VCaP (cell line): ENCODE measurements at regions not wholly inside any gene's neighbourhood (a gene's known extent, or its start where the extent isn't known, plus 50 kb on each side); places are given as distances from the start of the nearest gene placed in this dataset.

Experiments
- H3K27ac ChIP-seq: fragments of 450-650 bp; 2 replicates; pipeline ENCODE4 v1.5.1; 2017
- TF ChIP-seq, protein P1 (sequence below): fragments of 450-650 bp; conservative IDR thresholded peaks from 2 replicates; pipeline ENCODE4 v1.5.1; 2017; ENCODE audit warnings: mild to moderate bottlenecking, moderate library complexity

DNA sequence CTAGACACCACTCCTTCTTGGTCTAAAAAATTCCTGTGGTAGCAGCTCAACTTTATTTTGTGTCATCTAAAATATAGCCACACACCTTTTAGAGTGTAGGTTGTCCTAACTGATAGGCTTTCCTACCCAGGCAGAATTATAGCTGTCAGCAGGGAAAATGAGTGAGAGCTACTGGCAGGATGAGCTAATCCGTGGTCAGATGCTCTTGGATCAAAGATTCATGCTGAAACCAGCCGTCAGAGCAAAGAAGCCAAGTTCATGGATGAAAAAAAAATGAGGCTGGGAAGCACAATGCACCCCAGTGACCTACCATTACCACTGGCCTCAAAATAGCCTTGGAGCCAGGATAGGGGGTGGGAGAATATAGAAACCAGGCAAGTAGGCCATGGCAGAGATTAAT is 113.1 kb upstream of the BLID start:
- TF ChIP-seq, protein P1, sequence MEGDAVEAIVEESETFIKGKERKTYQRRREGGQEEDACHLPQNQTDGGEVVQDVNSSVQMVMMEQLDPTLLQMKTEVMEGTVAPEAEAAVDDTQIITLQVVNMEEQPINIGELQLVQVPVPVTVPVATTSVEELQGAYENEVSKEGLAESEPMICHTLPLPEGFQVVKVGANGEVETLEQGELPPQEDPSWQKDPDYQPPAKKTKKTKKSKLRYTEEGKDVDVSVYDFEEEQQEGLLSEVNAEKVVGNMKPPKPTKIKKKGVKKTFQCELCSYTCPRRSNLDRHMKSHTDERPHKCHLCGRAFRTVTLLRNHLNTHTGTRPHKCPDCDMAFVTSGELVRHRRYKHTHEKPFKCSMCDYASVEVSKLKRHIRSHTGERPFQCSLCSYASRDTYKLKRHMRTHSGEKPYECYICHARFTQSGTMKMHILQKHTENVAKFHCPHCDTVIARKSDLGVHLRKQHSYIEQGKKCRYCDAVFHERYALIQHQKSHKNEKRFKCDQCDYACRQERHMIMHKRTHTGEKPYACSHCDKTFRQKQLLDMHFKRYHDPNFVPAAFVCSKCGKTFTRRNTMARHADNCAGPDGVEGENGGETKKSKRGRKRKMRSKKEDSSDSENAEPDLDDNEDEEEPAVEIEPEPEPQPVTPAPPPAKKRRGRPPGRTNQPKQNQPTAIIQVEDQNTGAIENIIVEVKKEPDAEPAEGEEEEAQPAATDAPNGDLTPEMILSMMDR = no peak

DNA sequence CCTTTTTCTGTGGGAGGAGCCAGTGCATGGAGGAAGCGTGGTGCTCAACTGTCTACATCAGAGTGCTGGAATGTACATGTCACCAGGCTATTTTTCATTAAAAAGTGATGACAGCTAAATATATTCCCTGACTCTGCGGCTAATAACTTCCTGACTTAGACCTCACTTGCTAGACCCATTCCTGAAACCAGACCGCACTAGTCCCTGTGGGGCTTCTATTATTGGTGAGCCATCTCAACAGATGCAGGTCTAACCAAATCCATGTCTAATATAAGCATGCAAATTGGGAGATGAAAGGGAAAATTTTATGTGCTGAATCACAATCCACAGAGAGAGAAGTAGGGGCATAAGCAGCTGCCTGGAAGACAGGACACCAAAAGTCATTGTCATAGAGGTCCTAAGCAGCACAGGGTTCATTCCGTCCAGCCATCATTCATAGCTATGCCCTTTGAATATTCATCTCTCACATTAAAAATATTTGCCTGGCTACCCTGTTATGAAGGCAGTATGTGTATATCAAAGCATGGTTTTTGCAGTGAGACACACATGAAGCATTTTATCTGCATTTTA is 110.9 kb upstream of the BLID start:
- no peak overlapping the region for H3K27ac ChIP-seq
- TF ChIP-seq, protein P1 = no peak

More for the DNA sequence above, 113.1 kb upstream of the BLID start:
- no peak overlapping the region for H3K27ac ChIP-seq

DNA sequence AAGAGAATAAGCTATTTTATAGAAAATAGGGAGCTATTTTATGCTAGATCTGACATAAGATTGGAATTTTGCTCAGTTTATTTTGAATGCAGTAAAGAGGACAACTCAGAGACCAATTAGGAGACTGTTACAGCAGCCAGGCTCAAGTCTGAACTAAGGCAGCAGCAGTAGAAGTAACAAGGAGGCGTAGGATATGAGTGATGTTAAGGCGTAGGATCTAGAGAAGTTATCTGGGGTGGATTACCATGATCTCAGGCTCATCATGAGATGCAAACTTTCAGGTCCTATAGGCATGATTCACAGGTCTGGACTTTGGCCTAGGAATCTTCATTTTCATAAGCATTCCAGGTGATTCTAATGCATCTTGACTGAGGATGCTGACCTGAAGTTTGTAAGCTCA is 108.9 kb upstream of the BLID start:
- H3K27ac ChIP-seq = no peak overlapping the region
- TF ChIP-seq, protein P1 = no peak

DNA sequence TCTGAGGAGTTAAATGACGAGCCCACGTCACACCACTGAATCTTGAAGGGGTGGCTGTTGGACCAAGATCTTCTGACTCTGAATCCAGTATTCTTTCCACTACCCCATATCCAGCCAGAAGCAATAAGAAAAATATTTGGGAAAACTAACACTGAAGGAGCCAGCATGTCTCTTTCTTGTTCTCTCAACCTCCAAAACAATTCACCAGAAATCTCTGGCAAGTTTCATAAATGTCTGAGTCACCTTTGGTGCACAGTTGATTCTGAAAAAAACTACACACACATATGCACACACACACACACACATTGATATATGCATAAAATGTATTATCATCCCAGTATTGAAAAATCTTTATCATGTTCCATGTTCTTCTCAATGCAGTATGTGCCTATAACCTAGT is 104.3 kb upstream of the BLID start:
- TF ChIP-seq, protein P1 = no peak
- H3K27ac ChIP-seq = no peak overlapping the region

DNA sequence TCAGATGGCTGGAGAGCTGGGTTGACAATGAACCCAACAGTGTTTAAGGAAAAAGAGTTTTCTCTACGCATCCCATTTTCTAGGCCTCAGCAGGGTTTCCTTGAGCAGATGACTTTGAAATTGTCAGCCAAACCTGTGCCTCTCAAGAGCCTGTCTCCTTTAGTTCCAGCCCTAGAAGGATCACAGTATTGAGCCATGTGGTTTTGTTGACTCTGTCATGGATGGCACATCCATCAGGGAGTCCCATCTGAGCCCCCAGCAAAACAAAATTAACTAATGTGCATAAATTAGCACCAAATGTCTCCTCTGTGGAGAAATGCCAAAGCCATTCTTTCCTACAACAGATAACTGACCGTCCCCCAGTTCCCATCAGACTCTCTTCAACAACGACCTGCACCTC is 103.8 kb upstream of the BLID start:
- TF ChIP-seq, protein P1 = no peak
- H3K27ac ChIP-seq = no peak overlapping the region

DNA sequence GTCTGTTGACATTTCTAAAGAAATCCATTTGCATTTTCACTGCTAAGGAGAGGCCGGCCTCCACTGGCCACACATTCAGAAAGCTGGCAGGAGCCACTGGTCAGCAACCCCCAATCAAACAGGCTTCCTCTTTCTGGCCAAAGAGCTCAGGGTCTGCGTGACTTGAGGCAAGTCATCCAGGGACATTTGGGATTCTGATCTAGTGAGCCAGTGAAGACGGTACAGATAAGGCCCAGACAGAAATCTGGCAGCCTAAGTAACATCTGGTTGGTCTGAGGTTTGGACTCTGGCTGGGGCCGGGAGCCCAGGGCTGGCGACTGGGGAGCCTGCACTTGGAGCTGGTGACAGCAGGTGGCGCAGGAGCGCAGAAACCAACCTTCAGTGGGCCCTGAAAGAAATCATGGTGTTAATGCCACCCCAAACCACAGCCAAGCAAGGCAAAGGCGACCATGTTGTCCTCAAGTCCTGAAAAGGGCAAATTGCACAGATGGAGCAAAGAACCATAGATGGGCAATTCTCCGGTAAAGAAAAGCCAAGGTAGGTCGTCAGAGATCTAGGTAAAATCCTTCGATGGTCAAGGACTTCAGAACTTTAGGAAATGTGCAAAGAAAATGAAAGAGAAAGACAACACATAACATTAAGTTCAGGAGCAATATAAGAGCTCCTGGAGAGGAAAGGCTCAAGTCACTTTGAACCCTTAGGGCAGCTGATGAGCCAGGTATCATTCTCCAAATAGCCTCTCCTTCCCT is 99.4 kb upstream of the BLID start:
- no peak overlapping the region for H3K27ac ChIP-seq
- TF ChIP-seq, protein P1 = peak; percentile 96

DNA sequence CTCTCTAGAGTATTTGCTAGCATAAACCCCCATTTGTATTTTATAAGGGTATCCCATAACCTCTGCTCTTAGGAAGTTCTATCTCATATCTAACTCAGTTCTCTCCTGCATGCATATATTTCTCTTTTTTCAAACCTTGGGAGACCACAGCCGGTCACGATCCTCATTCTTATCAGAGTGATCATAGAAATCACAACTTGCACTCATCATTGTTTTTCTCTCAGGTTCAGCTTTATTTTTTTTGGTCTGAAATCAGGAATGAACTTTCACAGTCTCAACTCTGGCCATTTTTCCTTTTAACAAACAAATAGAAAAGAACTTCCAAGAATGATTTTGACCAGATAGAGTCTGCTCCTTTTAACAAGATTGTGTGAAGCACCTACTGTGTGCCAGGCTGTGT is 98.6 kb upstream of the BLID start:
- H3K27ac ChIP-seq = no peak overlapping the region
- TF ChIP-seq, protein P1 = no peak
